GM19395 (cell line): ENCODE measurements at regions not wholly inside any gene's neighbourhood (a gene's known extent, or its start where the extent isn't known, plus 50 kb on each side); places are given as distances from the start of the nearest gene placed in this dataset.
"Not testable (repeated sequence)": the region's sequence is repeated elsewhere in the genome, so short reads cannot be mapped to it uniquely, and the experiment has no call there.

ENCODE experiments used
- ATAC-seq: cut with Tn5 transposase; IDR thresholded peaks from one replicate; pipeline ENCODE4 v1.9.1; 2021; ENCODE audit warnings: mild to moderate bottlenecking, moderate library complexity; ENCODE audit not compliant: unreplicated experiment

DNA sequence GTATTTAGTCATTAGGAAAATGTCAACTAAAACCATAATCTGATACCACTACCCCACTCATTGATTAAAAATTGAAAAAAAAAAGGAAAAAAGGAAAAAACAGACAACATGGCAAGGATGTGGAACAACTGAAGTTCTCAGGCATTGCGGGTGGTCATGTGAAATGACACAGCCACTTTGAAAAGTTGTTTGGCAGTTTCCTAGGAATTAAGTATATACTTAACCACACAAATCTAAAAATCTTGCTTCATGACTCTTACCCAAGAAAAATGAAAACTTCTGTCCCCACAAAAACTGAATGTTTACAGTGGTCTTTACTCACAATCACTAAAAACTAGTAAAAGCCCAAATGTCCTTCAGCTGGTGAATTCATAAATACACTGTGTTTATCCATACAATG lies 254.5 kb downstream of the AHR start:
- no peak for ATAC-seq

DNA sequence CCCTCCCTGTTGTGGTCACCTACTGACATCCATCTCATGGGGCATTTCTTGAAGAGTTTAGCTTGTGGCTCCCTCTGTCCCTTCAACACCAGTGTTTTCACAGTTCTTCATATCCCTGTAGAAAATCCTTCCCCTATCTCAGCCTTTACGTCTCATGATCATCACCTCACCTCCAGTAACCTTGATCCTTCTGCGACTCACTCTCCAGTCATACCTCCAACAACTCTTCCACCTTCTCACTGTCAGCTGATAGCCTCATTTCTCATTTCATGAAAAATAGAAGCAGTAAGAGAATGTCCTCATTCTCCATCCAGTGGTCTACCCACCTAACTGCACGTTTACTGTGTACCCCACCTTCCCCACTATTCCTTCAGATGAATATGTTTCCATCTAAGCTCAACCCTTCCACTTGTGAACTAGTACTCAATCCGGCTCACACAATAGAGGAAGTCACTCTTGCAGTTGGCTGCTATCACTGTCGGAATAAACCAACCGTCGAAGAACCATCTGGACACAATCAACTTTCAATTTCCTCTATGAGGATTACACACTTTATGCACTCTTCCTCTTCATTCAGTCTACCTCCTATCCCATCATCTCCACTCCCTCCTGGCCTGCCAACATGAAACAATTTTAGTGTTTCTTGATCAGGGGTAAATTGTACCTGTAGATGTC lies 256.0 kb downstream of the AHR start:
- no peak for ATAC-seq

DNA sequence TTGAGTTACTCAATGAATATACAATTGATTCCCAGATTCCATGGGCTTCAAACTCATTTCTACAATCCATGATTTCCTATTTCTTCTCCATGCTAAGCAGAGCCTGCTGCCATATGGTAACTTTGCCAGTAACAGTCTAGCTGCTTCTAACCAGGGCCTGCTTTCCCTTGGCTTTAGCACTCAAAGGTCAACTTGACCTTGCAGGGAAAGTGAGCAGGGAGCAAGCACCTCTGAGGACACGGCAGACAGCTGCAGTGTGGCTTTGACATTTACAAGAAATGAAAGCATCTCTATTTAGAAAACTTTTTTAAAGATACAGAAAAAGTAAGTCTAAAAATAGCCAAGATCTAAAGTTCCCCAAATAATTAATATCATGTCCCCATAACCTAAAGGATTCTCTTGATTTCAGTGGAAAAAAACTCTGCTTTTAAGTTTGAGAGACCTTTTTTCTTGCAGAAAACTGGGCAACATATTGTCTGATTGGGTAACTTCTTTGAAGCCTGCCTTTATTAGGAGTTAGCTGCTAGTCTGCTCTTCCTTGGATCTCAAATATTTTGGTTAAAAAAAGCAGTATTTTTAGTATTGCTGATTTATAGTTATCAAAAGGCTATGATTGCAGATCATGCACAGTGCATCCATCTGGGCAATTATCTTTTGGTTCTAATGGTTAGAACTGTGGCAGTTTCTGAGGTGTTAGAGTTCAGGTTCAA lies 257.9 kb downstream of the AHR start:
- ATAC-seq, result no peak

DNA sequence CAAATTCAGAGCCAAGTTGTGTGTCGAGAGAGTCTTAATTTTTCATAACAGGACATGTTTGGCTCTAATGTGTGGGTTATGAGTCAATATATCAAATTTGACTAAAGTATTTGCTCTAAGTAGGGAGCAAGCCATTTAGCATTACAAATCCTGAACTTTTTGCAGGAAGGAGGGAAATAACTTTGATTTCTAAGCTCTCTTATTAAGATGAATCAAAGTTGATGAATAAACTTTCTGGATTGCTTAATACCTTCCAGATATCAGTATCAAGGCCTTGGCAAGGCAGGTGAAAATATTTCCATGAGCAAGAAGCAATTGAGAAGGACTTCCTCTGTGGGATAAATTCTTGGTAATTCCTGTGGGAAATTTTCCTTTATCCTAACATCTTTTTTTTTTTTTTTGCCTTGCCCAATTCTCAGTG lies 258.8 kb downstream of the AHR start:
- no peak for ATAC-seq

DNA sequence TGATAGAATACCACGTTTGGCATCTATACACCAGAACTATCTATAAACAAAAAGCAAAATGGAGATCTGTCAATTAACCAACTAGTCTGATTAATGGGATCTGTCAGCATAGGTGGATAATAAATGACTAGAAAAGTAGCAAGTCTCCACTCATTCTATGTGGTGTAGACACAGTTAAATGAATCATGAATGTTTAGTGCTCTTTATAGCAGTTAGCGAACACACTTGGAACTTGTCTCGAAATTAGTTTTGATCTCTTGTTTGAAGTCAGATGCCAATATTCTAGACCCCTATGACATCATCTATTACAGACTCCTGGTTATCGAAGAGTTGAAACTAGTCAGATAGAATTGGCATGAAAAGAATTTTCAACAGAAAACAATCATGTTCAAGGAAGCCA lies 259.7 kb downstream of the AHR start:
- ATAC-seq, result no peak

DNA sequence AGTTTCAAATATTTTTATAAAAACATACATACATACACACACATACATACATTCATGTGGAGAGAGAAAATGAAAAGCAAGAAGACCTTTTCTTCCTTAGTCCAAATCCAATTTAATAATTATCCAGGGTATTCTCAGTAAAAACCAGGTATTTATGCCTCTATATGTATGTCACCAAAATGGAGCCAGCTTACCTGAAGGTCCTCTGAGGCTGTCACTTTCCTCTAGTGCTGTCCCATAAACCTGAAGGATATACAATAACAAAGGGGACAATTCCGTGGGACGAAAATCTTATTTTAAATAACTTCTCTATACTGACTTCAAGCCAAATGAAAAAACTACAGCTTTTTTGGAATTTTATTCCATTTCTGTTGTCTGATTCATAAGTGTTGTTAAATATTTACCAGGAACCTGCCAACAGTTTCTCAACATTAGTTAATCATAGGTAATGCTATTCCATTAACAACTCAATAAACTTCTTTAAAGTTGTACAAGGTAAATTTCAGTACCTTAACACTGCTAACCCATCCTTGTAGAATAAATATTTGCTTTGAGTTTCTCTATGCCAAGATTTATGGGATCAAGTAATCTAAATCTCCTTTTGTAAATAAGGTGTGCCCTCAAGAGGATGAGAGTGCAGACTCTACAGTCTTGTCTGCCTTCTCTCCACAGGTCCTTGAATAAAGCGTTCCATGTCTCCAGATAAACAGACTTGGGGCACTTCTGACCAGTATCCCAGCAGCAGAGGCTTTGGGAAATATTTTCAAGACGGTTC lies 260.3 kb downstream of the AHR start:
- no peak for ATAC-seq

DNA sequence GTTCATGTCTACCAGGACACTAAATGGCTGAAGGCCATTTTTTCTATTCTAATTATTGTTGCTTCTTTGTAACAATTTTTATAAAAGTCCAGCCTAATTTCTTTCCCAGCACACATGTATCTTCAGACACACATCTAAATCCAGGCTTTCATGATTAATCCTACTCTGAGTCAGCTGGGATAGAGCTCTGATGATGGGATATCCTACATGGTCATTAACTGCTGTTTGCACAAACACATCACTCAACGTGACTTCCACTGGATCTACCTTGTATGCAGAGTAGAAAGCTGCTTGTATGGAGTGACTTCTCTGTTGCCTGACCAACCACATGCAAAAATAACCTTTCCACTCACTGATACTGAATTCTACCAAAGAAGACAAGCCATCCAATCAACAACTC lies 260.9 kb downstream of the AHR start:
- ATAC-seq, result no peak

DNA sequence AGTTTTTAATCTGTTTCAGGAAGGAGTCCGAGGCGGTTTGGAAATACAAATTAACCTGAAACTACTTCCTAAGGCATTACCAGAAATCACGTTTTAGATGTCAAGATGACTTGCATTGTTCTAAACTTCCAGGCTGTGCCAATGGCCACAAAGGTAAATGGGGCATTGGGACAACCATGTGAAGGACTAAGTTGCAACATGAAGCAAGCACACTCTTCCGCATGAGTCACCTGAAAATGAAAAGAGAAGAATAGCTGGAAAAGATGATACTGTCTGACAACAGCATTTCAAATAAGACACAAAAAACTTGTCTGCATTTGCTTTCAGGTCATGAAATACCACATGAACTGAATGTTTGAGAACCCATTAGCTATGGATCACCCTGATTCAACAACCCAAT lies 262.1 kb downstream of the AHR start:
- no peak for ATAC-seq

DNA sequence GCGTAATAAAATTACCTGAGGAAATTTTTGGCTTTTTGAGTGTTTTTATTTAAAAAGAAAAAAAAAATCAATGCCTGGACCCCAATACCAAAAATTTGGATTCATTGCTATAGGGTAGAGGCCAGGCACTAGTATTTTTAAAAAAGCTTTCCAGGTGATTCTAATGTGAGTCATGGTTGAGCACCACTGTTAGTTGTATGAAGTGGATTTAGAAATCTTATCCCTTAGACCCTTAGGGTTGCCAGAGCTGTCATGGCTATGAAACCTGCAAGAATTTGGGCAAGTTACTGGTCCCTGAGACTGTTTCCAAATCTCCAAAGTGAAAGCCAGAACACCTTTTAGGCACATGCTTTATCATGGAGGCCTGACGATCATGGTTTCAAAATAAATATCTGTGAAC lies 262.5 kb downstream of the AHR start:
- ATAC-seq, result no peak

DNA sequence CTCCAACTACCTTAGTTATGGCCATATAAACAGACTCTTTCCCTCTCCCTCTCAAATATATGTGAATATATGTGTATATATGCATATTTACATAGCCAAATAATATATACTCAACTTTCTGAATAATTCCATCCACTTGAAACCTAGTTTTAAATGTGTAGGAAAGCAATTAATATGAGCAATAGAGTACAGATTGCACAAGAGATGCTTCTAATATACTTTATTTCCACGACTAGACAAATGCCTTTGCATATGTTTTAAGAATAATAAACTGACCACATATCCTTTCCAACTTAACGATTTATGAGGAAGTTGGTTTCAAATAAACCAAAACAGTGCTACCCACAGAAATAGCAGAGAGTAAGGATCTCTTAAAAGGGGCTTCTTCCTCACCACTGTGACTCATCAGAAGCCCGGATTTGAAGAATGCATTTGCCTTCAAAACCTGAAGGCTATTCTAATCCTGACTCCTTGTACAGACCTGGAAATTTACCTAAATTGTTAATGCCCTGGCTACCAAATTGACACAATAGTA lies 266.3 kb downstream of the AHR start:
- ATAC-seq, result no peak

DNA sequence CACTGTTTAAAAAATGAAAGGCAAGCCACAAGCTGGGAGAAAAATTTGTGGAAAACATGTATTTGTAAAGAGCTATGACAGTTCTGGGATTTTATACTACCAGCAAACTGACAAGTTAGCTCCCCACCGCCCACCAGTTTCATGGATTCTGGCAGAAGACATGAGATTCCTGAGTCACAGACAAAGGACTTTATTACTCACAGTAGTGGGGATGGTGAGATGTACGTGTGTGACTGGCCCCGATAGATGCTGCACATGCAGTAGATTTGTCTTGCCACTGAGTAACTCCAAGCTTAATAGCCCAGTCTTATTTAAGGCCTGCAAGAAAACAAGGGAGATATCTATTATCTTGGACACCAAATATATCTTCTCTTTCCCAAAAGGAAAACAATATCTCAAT lies 281.7 kb downstream of the AHR start:
- ATAC-seq, result no peak

DNA sequence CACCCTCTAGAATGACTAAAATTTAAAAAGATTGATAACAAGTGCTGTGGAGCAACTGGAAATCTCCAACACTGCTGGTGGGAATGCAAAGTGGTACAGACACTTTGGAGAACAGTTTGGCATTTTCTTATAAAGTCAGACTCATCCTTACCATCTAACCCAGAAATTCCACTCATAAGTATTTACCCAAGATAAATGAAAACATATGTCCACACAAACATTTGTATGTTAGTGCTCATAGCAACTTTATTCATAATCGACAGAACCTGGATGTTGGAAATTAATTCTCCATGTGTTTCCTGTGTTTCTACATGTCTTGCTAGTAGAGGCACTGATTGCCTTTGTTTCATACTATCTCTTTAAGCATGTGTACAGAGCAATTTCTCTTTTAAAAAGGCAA lies 282.4 kb downstream of the AHR start:
- no peak for ATAC-seq

DNA sequence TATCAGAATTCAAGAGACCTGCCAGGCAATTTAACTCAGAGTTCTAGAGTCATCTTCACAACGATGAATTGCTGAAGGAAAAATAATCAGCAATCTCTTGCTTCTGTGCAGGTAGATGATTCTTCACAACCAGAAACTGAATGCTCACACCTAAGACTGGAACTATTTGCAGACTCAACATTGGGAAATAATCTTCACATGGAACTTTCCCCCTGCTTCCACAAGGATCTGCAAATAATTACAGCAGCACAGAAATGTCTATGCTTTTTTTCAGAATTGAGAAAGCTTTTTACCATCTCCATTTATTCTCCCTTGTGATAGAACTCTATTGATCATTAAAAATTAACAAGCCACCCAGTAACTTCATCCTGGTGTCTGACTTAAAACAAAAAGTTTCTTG lies 282.8 kb downstream of the AHR start:
- ATAC-seq, result no peak

DNA sequence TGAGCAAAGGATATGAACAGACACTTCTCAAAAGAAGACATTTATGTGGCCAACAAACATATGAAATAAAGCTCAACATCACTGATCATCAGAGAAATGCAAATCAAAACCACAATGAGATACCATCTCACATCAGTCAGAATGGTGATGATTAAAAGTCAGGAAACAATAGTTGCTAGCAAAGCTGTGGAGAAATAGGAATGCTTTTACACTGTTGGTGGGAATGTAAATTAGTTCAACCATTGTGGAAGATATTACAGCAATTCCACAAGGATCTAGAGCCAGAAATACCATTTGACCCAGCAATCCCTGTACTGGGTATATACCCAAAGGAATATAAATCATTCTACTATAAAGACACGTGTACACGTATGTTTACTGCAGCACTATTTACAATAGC lies 284.2 kb downstream of the AHR start:
- ATAC-seq, result not testable (repeated sequence)

DNA sequence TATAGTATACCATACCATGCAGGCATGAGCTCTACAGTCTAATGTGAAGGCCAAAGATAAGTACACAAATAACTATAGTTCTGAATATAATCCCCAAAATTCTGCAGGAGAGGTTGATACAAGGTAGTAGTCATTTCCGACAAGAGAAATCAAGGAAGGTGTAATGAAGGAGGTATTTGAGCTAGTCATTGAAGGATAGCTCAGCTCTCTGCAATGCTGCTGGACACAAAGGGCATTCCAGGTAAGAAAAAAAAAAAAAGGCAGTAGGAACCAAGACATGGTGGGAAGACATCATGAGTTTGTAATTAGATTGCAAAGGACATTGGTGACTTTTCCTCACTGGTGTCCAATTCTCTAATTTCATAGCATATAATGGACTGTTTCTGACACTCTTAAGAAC lies 285.3 kb downstream of the AHR start:
- ATAC-seq, result no peak

DNA sequence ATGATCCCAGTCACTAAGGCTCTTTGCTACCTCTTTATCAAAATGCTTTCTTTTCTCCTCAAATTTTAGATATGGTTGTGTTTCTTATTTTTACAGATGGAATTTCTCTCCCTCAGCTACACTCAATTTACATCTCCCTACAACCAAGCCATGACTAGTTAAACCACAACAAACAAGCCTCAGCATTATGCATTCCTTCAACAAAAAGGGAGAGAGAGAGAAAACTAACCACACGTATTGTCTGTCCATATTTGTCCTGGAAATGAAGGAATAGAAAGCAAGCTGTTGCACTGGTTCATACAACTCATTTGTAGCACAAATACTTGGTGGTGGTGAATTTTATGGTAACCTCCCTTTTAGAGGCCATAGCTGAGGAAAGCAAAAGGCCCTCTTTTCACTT lies 286.4 kb downstream of the AHR start:
- ATAC-seq, result no peak

DNA sequence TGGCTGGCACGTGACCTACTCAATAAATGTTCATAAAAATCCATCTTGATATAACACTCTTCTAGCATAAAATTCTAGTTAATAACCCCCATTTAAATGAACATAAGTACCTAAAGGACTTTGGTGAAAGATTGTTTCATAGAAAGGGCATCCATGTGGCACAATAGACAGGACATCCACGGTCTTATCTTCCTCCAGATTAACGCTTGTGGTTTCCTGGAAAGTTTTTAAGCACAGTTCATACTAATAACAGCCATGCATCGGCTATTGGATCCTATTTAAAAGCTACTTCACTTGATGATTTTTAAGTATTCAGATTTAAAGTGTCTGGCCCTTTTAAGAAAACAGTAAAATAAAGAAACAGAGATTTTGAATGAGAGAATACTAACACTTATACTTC lies 288.3 kb downstream of the AHR start:
- no peak for ATAC-seq

DNA sequence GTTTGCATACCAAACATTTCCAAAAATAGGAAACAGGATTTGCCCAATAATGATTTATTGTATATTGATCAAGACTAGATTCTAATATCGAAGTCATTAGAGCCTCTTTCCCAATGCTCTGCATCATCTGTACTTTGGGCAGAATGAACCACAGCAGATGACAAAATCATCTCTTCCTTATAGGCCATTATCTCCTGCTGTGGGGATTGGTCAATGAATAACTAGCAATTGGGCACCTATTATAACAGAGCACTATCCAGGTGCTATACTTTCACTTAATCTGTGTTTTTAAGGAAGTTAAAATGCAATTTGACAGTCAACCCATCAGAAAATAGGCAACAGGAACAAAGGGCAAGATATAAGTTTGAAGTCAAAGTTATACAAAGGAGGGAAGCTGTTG lies 290.3 kb downstream of the AHR start:
- no peak for ATAC-seq

DNA sequence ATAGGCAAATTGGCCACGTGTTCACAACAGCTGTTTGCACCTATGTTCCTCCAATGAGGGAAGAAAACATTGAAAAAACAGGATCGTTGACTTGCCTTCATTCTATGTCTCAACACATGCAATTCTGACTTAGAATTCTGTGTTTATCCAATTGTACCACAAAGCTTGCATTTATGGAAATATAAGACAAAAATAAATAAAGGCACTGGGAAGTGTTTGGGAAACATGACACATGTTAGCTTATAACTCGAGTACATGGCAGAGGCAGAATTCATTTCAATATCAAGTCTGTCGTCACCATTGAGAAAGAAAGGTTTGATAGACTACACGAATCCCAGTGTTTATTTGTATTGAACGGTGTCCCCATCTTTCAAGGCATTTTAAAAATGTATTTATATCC lies 291.2 kb downstream of the AHR start:
- no peak for ATAC-seq

DNA sequence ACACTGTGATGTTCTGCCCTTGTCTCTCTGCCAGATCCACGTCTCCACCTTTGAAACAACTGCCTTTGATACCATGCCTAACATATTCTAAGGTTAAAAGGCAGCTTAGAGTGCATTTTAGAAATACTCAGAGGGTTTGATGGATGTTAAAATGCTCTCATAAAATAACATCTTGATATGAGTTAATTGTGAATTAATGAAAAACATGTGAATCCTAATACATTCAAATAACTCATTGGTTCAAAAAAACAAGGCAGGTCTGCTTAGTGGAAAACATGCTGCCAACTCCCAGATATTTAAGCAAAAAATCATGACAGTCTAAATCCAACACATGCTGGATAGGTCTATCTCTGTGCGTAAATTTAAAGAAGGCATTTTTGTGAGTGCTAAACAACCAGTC lies 291.8 kb downstream of the AHR start:
- ATAC-seq, result no peak

DNA sequence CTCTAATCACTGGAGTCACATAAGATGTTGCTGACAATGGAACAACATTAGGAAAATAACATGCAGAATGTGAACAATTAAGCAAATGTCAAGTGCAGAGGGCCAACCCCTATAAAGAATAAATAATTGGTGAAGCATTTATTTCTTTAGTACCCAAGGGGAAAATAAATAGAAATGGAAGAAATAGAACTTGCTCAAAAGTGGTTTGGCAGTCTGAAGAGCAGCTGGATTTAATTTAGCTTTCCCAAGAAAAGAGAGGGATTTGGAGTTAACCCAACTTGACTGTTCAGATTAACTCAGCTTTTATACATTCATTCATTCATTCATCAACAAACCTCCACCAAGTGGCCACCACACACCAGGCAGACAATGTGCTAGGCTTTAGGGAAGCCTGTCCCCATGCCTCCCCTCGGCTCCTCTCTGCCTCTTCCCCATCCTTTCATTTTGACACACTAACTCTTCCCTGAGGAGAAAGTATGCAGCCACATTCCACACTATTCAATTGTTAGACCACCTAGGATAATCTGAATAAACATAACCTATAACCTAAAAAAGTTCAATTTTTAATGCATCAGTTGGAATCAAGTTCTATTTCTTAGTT lies 295.5 kb downstream of the AHR start:
- ATAC-seq, result no peak
